CD4-positive, alpha-beta T cell treated with Interleukin-6 for 4 hours (primary cell): ENCODE measurements at regions not wholly inside any gene's neighbourhood (a gene's known extent, or its start where the extent isn't known, plus 50 kb on each side); places are given as distances from the start of the nearest gene placed in this dataset.
A peak's percentile ranks its signal among the peaks of the same experiment; 100 is the strongest.

Experiments
- DNase-seq: peaks from one replicate; pipeline ENCODE4 v3.0.0-alpha.2; 2020; ENCODE audit warnings: mixed read lengths

- DNase-seq: no peak
Measured at GRCh38 chr12:4133636-4134447, 139.7 kb upstream of the CCND2 start.

GRCh38 chr12:4133029-4133428 lies 140.5 kb upstream of the CCND2 start:
- DNase-seq: no peak

GRCh38 chr12:4121506-4122020 lies 152.0 kb upstream of the CCND2 start:
- DNase-seq: no peak

- DNase-seq: no peak
Measured at GRCh38 chr12:4120316-4120917, 153.1 kb upstream of the CCND2 start.

GRCh38 chr12:4119157-4119761 lies 154.3 kb upstream of the CCND2 start:
- no peak for DNase-seq

GRCh38 chr12:4118601-4119156 lies 154.9 kb upstream of the CCND2 start:
- DNase-seq: no peak

GRCh38 chr12:4118017-4118510 lies 155.5 kb upstream of the CCND2 start:
- DNase-seq: peak; percentile 39

- no peak for DNase-seq
Measured at GRCh38 chr12:4117386-4118016, 156.1 kb upstream of the CCND2 start.

- no peak for DNase-seq
Measured at GRCh38 chr12:4116251-4117111, 157.1 kb upstream of the CCND2 start.

- no peak for DNase-seq
Measured at GRCh38 chr12:4115570-4115969, 158.0 kb upstream of the CCND2 start.

- peak; percentile 26 for DNase-seq
Measured at GRCh38 chr12:4114986-4115385, 158.6 kb upstream of the CCND2 start.

- no peak for DNase-seq
Measured at GRCh38 chr12:4112734-4113325, 160.7 kb upstream of the CCND2 start.

GRCh38 chr12:4112290-4112689 lies 161.3 kb upstream of the CCND2 start:
- no peak for DNase-seq

GRCh38 chr12:4111010-4111409 lies 162.6 kb upstream of the CCND2 start:
- DNase-seq: no peak

GRCh38 chr12:4109826-4110225 lies 163.7 kb upstream of the CCND2 start:
- no peak for DNase-seq

GRCh38 chr12:4108803-4109345 lies 164.7 kb upstream of the CCND2 start:
- DNase-seq: no peak

GRCh38 chr12:4107911-4108697 lies 165.5 kb upstream of the CCND2 start:
- DNase-seq: no peak

GRCh38 chr12:4107436-4107878 lies 166.1 kb upstream of the CCND2 start:
- DNase-seq: peak; percentile 70

- DNase-seq: no peak
Measured at GRCh38 chr12:4106621-4107020, 166.9 kb upstream of the CCND2 start.

- DNase-seq: no peak
Measured at GRCh38 chr12:4104722-4105244, 168.8 kb upstream of the CCND2 start.
